OCI-LY1 (cell line): ENCODE measurements at regions not wholly inside any gene's neighbourhood (a gene's known extent, or its start where the extent isn't known, plus 50 kb on each side); places are given as distances from the start of the nearest gene placed in this dataset.

Experiments
- CTCF ChIP-seq: fragments of 200-600 bp; sonication (generic), shearing (Covaris generic); IDR thresholded peaks from 2 replicates; pipeline ENCODE4 v1.5.1; 2017; ENCODE audit warnings: mild to moderate bottlenecking, antibody characterized with exemption, low read length, moderate library complexity, mixed read lengths
- EZH2 ChIP-seq: fragments of 200-600 bp; sonication (generic), shearing (Covaris generic); IDR thresholded peaks from 2 replicates; pipeline ENCODE4 v1.8.0; 2017; ENCODE audit warnings: borderline replicate concordance, mixed run types, mild to moderate bottlenecking, antibody characterized with exemption, low read length, moderate library complexity, mixed read lengths

- TF ChIP-seq CTCF, result no peak
- no peak for TF ChIP-seq EZH2
These were observed 104.3 kb upstream of the ST6GAL2 start for GRCh38 chr2:106990297-106990696.
